Heart left ventricle (tissue), 13 donors: ENCODE measurements at regions not wholly inside any gene's neighbourhood (a gene's known extent, or its start where the extent isn't known, plus 50 kb on each side); places are given as distances from the start of the nearest gene placed in this dataset.

Source experiments
- CTCF ChIP-seq, 12 donors: fragments of 200-600 bp; sonication (generic) in 4 of 12; IDR thresholded peaks; one replicate each; pipeline versions ENCODE4 v1.5.0 to v1.8.0; 2018 to 2022; ENCODE audit warnings: antibody characterized with exemption in 12 of 12, mild to moderate bottlenecking in 5 of 12
- POLR2A ChIP-seq, 2 donors: fragments of 450-650 bp; IDR thresholded peaks; one replicate each; pipeline ENCODE4 v1.6.1; 2017; ENCODE audit warnings: antibody characterized with exemption in 2 of 2, mild to moderate bottlenecking in 2 of 2, moderate library complexity in 2 of 2
- donor health status: ischemic (EF 13 %, LVEDD 7.1; RV severe dilation, severe dysfunction).
- donor health status: DM: no; HTN: yes; CAD: no.
- donor health status: DM: no; HTN: no; CAD: no.
- donor health status: ischemic (EF 25% LVEDD 6.9; RV normal size, moderate dysfunction).
- donor health status: ischemic (EF 25% LVEDD 5.7; RV mildly dilated, moderate dysfunction).
- donor health status: ischemic (EF 35%, LVEDD 5.7; RV mildly dilated, moderate dysfunction).
- donor health status: nonischemic (EF 11% LVEDD 7.7; RV severe dilation, severe dysfunction).
- donor health status: DM: yes; HTN: yes; CAD: no.
- donor health status: PGD.
- donor health status: ischemic (EF 29% LVEDD 5.4; RV normal size, mild dysfunction).
- donor health status: nonischemic (EF 23%, LVEDD 6.1; RV moderate dilation, normal function).

GRCh38 chr5:168131519-168131918 lies 159.9 kb upstream of the WWC1 start:
- TF ChIP-seq POLR2A (IDR thresholded peaks at IDR 0.05) (no peak), CTCF (IDR thresholded peaks at IDR 0.05) (no peak)
